ENCODE measurements at regions not wholly inside any gene's neighbourhood (a gene's known extent, or its start where the extent isn't known, plus 50 kb on each side); places are given as distances from the start of the nearest gene placed in this dataset.

DNA sequence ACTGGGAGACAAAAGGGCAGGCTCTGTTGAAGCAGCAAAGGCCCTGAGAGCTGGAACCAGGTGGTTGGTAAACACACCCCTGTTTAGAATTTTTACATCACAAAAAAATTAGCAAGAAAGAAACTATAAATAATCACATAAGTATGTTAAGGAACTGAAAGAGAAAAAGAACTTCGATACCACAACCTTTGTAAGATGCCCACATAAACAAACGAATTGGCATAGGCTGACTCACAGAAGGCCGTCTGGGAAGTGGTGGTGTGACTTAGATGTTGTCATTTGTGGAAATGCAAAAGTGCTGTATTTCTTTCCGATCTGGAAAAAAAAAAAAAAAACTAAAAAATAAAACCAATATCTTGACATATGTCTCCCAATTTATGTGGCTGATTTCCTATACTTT, 235.1 kb downstream of the USP46 start:
- TF ChIP-seq SPI1 (IDR thresholded peaks at IDR 0.05; ENCODE audit: borderline replicate concordance, low read depth) (no peak), GABPA (IDR thresholded peaks at IDR 0.05; ENCODE audit: low read depth) (no peak), REST (IDR thresholded peaks at IDR 0.05; ENCODE audit: insufficient replicate concordance, low read depth) (no peak), CTCF (IDR thresholded peaks at IDR 0.05; ENCODE audit: insufficient read depth, low read length) (no peak), POLR2AphosphoS5 (IDR thresholded peaks at IDR 0.05; ENCODE audit: low read depth) (no peak)
- Histone ChIP-seq H3K27ac (replicated peaks) (no peak overlapping the region), H3K4me3 (replicated peaks; ENCODE audit: insufficient read depth, low read length) (no peak overlapping the region), H3K27me3 (ENCODE audit: insufficient read depth, poor library complexity, severe bottlenecking) (peaks cover 3% of the 10 kb centered on the region)
- DNase-seq (ENCODE audit: low read depth in 1 of 2, low spot score in 1 of 2), result no peak

DNA sequence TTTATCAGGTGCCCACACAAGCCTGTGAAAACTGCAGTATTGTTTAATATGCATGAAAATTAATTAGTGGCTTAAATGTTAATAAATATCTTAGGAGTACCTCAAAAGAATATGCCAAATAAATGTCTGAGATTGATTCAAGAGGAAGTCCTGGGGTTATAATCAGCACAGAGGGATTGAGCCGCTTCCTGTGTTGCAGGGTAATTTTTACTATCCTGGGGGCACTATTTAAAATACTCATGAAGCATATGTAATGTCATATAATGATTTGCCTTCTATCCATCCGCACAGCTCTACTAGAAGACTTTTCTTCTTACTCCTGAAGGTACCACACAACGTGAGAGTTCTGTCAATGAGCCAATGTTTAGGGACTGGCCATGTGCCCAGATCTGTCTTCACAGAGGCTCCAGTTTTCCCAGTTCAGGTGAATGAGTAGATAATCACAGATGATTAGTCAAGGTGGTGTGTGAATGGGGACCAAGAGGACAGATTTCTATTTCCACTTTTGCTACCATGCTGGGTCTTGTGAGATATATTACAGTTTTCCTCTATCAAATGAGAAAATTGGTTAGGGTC, 233.3 kb downstream of the USP46 start:
- Histone ChIP-seq H3K4me3 (replicated peaks; ENCODE audit: insufficient read depth, low read length) (no peak overlapping the region), H3K27me3 (ENCODE audit: insufficient read depth, poor library complexity, severe bottlenecking) (peaks cover 3% of the 10 kb centered on the region), H3K27ac (replicated peaks) (no peak overlapping the region)
- TF ChIP-seq CTCF (IDR thresholded peaks at IDR 0.05; ENCODE audit: insufficient read depth, low read length), result no peak
- TF ChIP-seq GABPA (IDR thresholded peaks at IDR 0.05; ENCODE audit: low read depth), result no peak
- no peak for TF ChIP-seq SPI1 (IDR thresholded peaks at IDR 0.05; ENCODE audit: borderline replicate concordance, low read depth)
- no peak for TF ChIP-seq REST (IDR thresholded peaks at IDR 0.05; ENCODE audit: insufficient replicate concordance, low read depth)
- no peak for TF ChIP-seq POLR2AphosphoS5 (IDR thresholded peaks at IDR 0.05; ENCODE audit: low read depth)
- DNase-seq (ENCODE audit: low read depth in 1 of 2, low spot score in 1 of 2), result no peak

GRCh38 chr4:52431410-52431809, 227.7 kb downstream of the USP46 start:
- TF ChIP-seq GABPA (IDR thresholded peaks at IDR 0.05; ENCODE audit: low read depth) (no peak), REST (IDR thresholded peaks at IDR 0.05; ENCODE audit: insufficient replicate concordance, low read depth) (no peak), CTCF (IDR thresholded peaks at IDR 0.05; ENCODE audit: insufficient read depth, low read length) (no peak), SPI1 (IDR thresholded peaks at IDR 0.05; ENCODE audit: borderline replicate concordance, low read depth) (no peak), POLR2AphosphoS5 (IDR thresholded peaks at IDR 0.05; ENCODE audit: low read depth) (no peak)
- no peak for DNase-seq (ENCODE audit: low read depth in 1 of 2, low spot score in 1 of 2)
- no peak overlapping the region for H3K4me3 ChIP-seq (replicated peaks; ENCODE audit: insufficient read depth, low read length)

More at GRCh38 chr4:52431410-52431809, 227.7 kb downstream of the USP46 start:
- no peak overlapping the region for H3K27ac ChIP-seq (replicated peaks)
- H3K27me3 ChIP-seq (ENCODE audit: insufficient read depth, poor library complexity, severe bottlenecking), result no peaks in the 10 kb centered on the region
